ENCODE measurements at regions not wholly inside any gene's neighbourhood (a gene's known extent, or its start where the extent isn't known, plus 50 kb on each side); places are given as distances from the start of the nearest gene placed in this dataset.

- H3K36me3 ChIP-seq (ENCODE audit: insufficient read depth, low read depth, low read length), result no peaks in the 10 kb centered on the region
- no peak overlapping the region for H3K9ac ChIP-seq (ENCODE audit: low read depth, low read length)
- no peaks in the 10 kb centered on the region for H3K9me3 ChIP-seq (ENCODE audit: insufficient read depth, low read depth, low read length)
- no peak overlapping the region for H3K4me3 ChIP-seq (ENCODE audit: low read length)
- H3K27me3 ChIP-seq (ENCODE audit: insufficient read depth, low read length), result no peaks in the 10 kb centered on the region
- no peak overlapping the region for H3K27ac ChIP-seq (ENCODE audit: low read length)
- no peaks in the 10 kb centered on the region for H3K4me1 ChIP-seq (ENCODE audit: insufficient read depth, low read length)
These were observed 463.3 kb upstream of the DMAC1 start for GRCh38 chr9:8262625-8263622.

GRCh38 chr9:8261737-8262136 lies 462.2 kb upstream of the DMAC1 start:
- no peaks in the 10 kb centered on the region for H3K9me3 ChIP-seq (ENCODE audit: insufficient read depth, low read depth, low read length)
- no peaks in the 10 kb centered on the region for H3K36me3 ChIP-seq (ENCODE audit: insufficient read depth, low read depth, low read length)

GRCh38 chr9:8259028-8259427 lies 459.4 kb upstream of the DMAC1 start:
- H3K4me3 ChIP-seq (ENCODE audit: low read length), result no peak overlapping the region
- no peaks in the 10 kb centered on the region for H3K9me3 ChIP-seq (ENCODE audit: insufficient read depth, low read depth, low read length)
- no peaks in the 10 kb centered on the region for H3K36me3 ChIP-seq (ENCODE audit: insufficient read depth, low read depth, low read length)
- H3K27me3 ChIP-seq (ENCODE audit: insufficient read depth, low read length), result no peaks in the 10 kb centered on the region
- no peak overlapping the region for H3K9ac ChIP-seq (ENCODE audit: low read depth, low read length)
- H3K27ac ChIP-seq (ENCODE audit: low read length), result no peak overlapping the region
- no peaks in the 10 kb centered on the region for H3K4me1 ChIP-seq (ENCODE audit: insufficient read depth, low read length)

More at GRCh38 chr9:8261737-8262136, 462.2 kb upstream of the DMAC1 start:
- Histone ChIP-seq H3K27me3 (ENCODE audit: insufficient read depth, low read length) (no peaks in the 10 kb centered on the region), H3K4me1 (ENCODE audit: insufficient read depth, low read length) (no peaks in the 10 kb centered on the region), H3K27ac (ENCODE audit: low read length) (no peak overlapping the region), H3K9ac (ENCODE audit: low read depth, low read length) (no peak overlapping the region), H3K4me3 (ENCODE audit: low read length) (no peak overlapping the region)

DNA sequence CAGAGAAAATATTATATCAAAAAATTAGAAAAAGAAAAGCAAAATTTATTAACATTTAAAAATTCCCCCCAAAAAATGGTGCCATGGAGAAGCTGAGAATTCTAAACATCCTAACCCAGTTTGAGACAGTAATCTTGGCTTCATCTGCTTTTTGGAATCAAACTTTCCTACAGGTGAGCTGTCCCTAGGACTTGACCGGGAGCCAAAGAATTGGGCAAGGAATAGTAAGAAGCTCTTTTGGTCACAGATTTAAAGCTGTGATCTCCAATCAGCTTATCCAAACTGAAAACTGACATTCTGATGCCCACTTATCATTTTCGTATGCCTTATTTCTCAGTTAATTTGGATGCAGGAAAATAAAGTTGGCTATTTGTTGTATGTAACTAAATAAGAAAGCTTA lies 457.3 kb upstream of the DMAC1 start:
- Histone ChIP-seq H3K9me3 (ENCODE audit: insufficient read depth, low read depth, low read length) (no peaks in the 10 kb centered on the region), H3K27me3 (ENCODE audit: insufficient read depth, low read length) (no peaks in the 10 kb centered on the region), H3K27ac (ENCODE audit: low read length) (no peak overlapping the region), H3K4me1 (ENCODE audit: insufficient read depth, low read length) (no peaks in the 10 kb centered on the region), H3K9ac (ENCODE audit: low read depth, low read length) (no peak overlapping the region), H3K36me3 (ENCODE audit: insufficient read depth, low read depth, low read length) (no peaks in the 10 kb centered on the region), H3K4me3 (ENCODE audit: low read length) (no peak overlapping the region)

GRCh38 chr9:8255850-8256249 lies 456.3 kb upstream of the DMAC1 start:
- Histone ChIP-seq H3K36me3 (ENCODE audit: insufficient read depth, low read depth, low read length) (no peaks in the 10 kb centered on the region), H3K9me3 (ENCODE audit: insufficient read depth, low read depth, low read length) (no peaks in the 10 kb centered on the region), H3K27me3 (ENCODE audit: insufficient read depth, low read length) (no peaks in the 10 kb centered on the region), H3K4me1 (ENCODE audit: insufficient read depth, low read length) (no peaks in the 10 kb centered on the region), H3K9ac (ENCODE audit: low read depth, low read length) (no peak overlapping the region), H3K27ac (ENCODE audit: low read length) (no peak overlapping the region), H3K4me3 (ENCODE audit: low read length) (no peak overlapping the region)

- H3K9ac ChIP-seq (ENCODE audit: low read depth, low read length), result no peak overlapping the region
- H3K4me1 ChIP-seq (ENCODE audit: insufficient read depth, low read length), result no peaks in the 10 kb centered on the region
- no peaks in the 10 kb centered on the region for H3K9me3 ChIP-seq (ENCODE audit: insufficient read depth, low read depth, low read length)
- H3K27ac ChIP-seq (ENCODE audit: low read length), result no peak overlapping the region
- H3K27me3 ChIP-seq (ENCODE audit: insufficient read depth, low read length), result no peaks in the 10 kb centered on the region
- H3K4me3 ChIP-seq (ENCODE audit: low read length), result no peak overlapping the region
- H3K36me3 ChIP-seq (ENCODE audit: insufficient read depth, low read depth, low read length), result no peaks in the 10 kb centered on the region
These were observed 455.0 kb upstream of the DMAC1 start for GRCh38 chr9:8254541-8254940.

DNA sequence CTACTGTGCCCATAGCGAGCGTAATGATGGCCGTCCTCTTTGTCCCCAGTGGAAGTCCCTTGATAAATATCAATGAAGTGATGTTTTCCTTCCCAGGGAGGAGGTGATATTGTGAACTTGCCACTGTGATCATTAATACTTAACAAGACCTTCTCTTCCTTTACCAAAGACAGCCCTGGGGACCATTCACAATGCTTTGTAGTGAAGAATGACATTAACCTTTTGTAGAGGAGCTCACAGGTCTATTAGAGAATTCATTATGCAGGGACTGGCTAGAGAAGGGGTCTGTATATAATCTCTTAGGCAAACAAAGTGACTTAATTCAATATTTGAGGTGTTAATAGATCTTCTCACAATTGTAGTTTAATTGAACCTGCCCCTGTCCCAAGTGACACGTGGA lies 452.9 kb upstream of the DMAC1 start:
- Histone ChIP-seq H3K4me1 (ENCODE audit: insufficient read depth, low read length) (no peaks in the 10 kb centered on the region), H3K36me3 (ENCODE audit: insufficient read depth, low read depth, low read length) (no peaks in the 10 kb centered on the region), H3K9me3 (ENCODE audit: insufficient read depth, low read depth, low read length) (no peaks in the 10 kb centered on the region), H3K4me3 (ENCODE audit: low read length) (no peak overlapping the region), H3K9ac (ENCODE audit: low read depth, low read length) (no peak overlapping the region), H3K27me3 (ENCODE audit: insufficient read depth, low read length) (no peaks in the 10 kb centered on the region), H3K27ac (ENCODE audit: low read length) (no peak overlapping the region)

DNA sequence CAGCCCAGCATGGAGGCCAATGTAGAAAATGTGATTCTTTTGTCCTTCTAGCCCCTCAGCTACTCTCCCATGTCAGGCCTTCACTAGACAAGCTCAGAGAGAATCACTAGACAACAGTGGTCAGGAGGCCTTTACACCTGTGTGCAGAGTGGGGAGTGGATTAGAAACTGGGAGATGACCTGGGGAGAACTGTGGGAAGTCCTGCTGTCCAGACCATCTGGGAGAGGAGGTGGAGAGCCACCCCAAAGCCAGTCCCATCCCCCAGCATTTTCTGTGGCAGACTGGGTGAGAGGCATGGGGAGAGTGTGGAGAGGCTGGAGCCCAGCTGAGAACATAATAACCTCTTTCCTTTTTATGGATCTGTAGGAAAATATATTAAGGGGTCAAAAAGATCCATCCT lies 452.0 kb upstream of the DMAC1 start:
- Histone ChIP-seq H3K27me3 (ENCODE audit: insufficient read depth, low read length) (no peaks in the 10 kb centered on the region), H3K9ac (ENCODE audit: low read depth, low read length) (no peak overlapping the region), H3K27ac (ENCODE audit: low read length) (no peak overlapping the region), H3K36me3 (ENCODE audit: insufficient read depth, low read depth, low read length) (no peaks in the 10 kb centered on the region), H3K4me3 (ENCODE audit: low read length) (no peak overlapping the region), H3K9me3 (ENCODE audit: insufficient read depth, low read depth, low read length) (no peaks in the 10 kb centered on the region), H3K4me1 (ENCODE audit: insufficient read depth, low read length) (no peaks in the 10 kb centered on the region)

DNA sequence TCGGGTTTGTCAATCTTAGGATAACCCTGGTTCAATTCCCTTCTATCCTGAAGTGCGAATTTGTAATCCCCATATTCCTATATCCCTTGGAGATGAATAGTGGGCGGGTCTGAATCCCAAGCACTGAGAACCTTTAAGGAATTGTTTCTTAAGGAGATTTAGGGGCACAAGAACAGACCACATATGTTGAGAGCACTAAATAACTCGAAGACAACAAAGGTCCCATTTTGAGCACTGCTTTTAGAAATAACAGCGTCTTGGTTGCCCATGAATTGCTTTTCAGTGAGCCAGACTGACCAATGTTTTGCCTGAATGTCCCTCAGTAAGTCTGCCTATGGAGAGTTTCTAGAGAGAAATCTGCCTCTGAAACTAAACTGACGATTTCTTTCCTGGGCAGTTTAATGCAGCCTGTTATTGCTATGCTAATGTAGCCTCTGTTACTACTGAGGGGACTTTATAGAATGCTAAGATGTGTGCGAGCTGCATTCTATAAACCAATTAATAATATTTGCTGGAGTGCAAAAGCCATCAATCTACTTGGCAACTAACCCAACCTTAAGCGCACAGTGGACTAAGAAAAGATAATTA lies 445.0 kb upstream of the DMAC1 start:
- H3K4me1 ChIP-seq (ENCODE audit: insufficient read depth, low read length), result peaks cover 6% of the 10 kb centered on the region; the same call in 1 of the 2 replicates
- no peaks in the 10 kb centered on the region for H3K36me3 ChIP-seq (ENCODE audit: insufficient read depth, low read depth, low read length)
- no peaks in the 10 kb centered on the region for H3K9me3 ChIP-seq (ENCODE audit: insufficient read depth, low read depth, low read length)
- H3K27me3 ChIP-seq (ENCODE audit: insufficient read depth, low read length), result no peaks in the 10 kb centered on the region
- H3K27ac ChIP-seq (ENCODE audit: low read length), result no peak overlapping the region
- H3K9ac ChIP-seq (ENCODE audit: low read depth, low read length), result no peak overlapping the region
- no peak overlapping the region for H3K4me3 ChIP-seq (ENCODE audit: low read length)

GRCh38 chr9:8241201-8241600 lies 441.6 kb upstream of the DMAC1 start:
- H3K27ac ChIP-seq (ENCODE audit: low read length), result no peak overlapping the region
- no peaks in the 10 kb centered on the region for H3K9me3 ChIP-seq (ENCODE audit: insufficient read depth, low read depth, low read length)
- H3K4me3 ChIP-seq (ENCODE audit: low read length), result no peak overlapping the region
- H3K4me1 ChIP-seq (ENCODE audit: insufficient read depth, low read length), result peaks cover 6% of the 10 kb centered on the region; the same call in 1 of the 2 replicates
- H3K27me3 ChIP-seq (ENCODE audit: insufficient read depth, low read length), result no peaks in the 10 kb centered on the region
- H3K36me3 ChIP-seq (ENCODE audit: insufficient read depth, low read depth, low read length), result no peaks in the 10 kb centered on the region
- no peak overlapping the region for H3K9ac ChIP-seq (ENCODE audit: low read depth, low read length)

DNA sequence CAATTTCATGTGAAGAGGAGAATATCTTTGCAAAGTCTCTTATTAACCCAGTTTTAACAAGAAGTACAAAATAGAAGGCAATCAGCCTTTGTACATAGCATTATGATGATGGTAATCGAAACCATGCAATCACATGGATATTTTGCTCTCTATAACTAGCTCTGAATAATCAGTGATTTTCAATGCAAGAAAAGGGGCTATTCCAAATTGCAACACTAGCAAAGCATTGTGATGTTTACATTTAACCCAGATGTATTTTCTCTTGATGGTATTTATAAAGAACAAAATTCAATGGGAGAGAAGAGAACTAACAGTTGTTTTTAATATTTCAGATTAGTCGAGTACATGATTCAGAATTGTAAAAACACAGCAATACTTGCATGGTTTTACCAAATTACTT lies 437.5 kb upstream of the DMAC1 start:
- Histone ChIP-seq H3K9me3 (ENCODE audit: insufficient read depth, low read depth, low read length) (no peaks in the 10 kb centered on the region), H3K27ac (ENCODE audit: low read length) (no peak overlapping the region), H3K4me1 (ENCODE audit: insufficient read depth, low read length) (peaks cover 15% of the 10 kb centered on the region; the same call in 1 of the 2 replicates), H3K4me3 (ENCODE audit: low read length) (no peak overlapping the region), H3K9ac (ENCODE audit: low read depth, low read length) (no peak overlapping the region), H3K27me3 (ENCODE audit: insufficient read depth, low read length) (no peaks in the 10 kb centered on the region), H3K36me3 (ENCODE audit: insufficient read depth, low read depth, low read length) (no peaks in the 10 kb centered on the region)

DNA sequence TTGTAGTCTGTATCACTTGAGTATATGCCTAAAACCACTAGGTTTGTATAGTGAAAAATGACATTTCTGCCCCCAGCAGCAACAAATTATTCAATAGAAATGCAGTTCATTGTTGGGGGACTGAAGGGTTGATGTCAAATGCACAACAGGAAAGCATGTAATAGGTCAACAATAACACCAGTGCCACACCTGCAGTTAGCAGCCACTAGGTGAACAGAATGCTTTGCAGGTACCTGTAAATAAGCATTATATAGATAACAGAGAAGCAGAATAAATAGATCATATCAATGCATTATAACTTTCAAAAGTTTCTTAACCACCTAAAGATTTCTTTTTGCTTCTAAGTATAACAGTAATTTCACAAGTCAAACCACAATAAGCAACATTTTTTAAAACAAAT lies 435.9 kb upstream of the DMAC1 start:
- H3K4me3 ChIP-seq (ENCODE audit: low read length), result no peak overlapping the region
- no peak overlapping the region for H3K27ac ChIP-seq (ENCODE audit: low read length)
- no peaks in the 10 kb centered on the region for H3K9me3 ChIP-seq (ENCODE audit: insufficient read depth, low read depth, low read length)
- H3K9ac ChIP-seq (ENCODE audit: low read depth, low read length), result no peak overlapping the region
- H3K4me1 ChIP-seq (ENCODE audit: insufficient read depth, low read length), result peaks cover 15% of the 10 kb centered on the region; the same call in 1 of the 2 replicates
- H3K27me3 ChIP-seq (ENCODE audit: insufficient read depth, low read length), result no peaks in the 10 kb centered on the region
- H3K36me3 ChIP-seq (ENCODE audit: insufficient read depth, low read depth, low read length), result no peaks in the 10 kb centered on the region

Data from iPS-20b (cell line).